ENCODE measurements at regions not wholly inside any gene's neighbourhood (a gene's known extent, or its start where the extent isn't known, plus 50 kb on each side); places are given as distances from the start of the nearest gene placed in this dataset.

DNA sequence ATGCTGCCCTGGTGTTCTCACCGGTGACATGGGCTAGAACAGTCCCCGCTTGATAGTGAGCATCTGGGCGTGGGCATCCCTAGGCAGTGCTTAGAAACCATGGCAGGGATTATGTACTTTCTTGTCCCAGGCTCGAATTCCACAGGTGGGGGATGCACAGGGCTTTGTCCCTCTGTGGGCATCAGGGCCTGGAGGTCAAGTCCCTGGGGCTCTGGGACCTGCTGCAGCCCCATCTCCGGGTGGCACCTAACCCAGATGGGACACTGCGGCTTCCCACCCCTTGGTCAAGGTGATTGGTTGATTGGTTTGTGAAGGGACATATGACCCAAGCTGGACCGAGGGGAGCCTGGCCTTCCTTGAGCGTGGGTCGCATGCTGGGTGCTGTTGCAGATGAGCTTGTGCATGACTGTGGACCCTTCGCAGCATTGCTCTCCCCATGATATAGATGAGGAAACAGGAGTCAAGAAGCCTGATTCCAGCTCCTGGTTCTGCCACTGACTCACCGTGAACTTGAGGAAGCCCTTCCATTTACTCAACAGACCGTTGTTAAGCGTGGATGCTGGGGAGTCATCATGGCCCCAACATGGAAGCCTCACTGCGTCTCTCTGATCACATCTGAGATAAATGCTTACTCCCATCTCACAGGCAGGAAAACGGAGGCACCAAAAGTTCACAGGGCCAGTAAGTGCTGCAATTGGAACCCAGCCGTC lies 64.0 kb upstream of the RUNX3 start:
- DNase-seq (ENCODE audit: low read depth), result no peak
- in situ Hi-C loops (cut with HindIII; ENCODE audit: low sequenced_read_pairs), result no loop called here
- no peak for TF ChIP-seq CTCF (IDR thresholded peaks at IDR 0.05; ENCODE audit: low read depth, low read length, missing control alignments)
- no peak overlapping the region for H3K4me3 ChIP-seq (ENCODE audit: low read depth, low read length)

DNA sequence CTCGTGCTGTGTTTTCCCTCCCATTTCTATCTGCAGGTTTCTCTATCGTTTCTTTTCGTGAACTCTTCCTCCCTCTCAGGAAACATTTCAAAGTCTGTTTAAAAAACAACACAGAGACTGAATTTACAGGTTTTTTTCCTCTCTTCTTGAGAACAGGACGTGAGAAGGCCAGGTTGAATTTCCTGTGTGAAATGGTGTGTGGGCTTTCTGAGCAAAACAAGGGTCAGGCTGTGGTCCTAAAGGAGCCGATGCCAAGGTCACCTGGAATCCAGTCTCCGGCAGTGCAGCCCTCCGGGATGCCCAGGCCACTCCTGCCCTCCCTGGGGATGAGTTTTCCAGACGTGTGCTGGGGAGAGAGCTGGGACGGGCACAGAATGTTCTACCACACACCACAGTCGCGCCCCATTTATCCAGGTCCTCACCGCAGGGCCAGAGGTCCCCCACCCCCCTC lies 62.7 kb upstream of the RUNX3 start:
- in situ Hi-C loops (cut with HindIII; ENCODE audit: low sequenced_read_pairs), result no loop called here
- DNase-seq (ENCODE audit: low read depth), result no peak
- H3K4me3 ChIP-seq (ENCODE audit: low read depth, low read length), result no peak overlapping the region
- TF ChIP-seq CTCF (IDR thresholded peaks at IDR 0.05; ENCODE audit: low read depth, low read length, missing control alignments), result no peak

- no peak overlapping the region for H3K4me3 ChIP-seq (ENCODE audit: low read depth, low read length)
- TF ChIP-seq CTCF (IDR thresholded peaks at IDR 0.05; ENCODE audit: low read depth, low read length, missing control alignments), result no peak
- DNase-seq (ENCODE audit: low read depth), result no peak
- in situ Hi-C loops (cut with HindIII; ENCODE audit: low sequenced_read_pairs), result no loop called here
These were observed 62.2 kb upstream of the RUNX3 start for GRCh38 chr1:24992124-24992760.

GRCh38 chr1:24991697-24992096 lies 61.6 kb upstream of the RUNX3 start:
- no peak overlapping the region for H3K4me3 ChIP-seq (ENCODE audit: low read depth, low read length)
- TF ChIP-seq CTCF (IDR thresholded peaks at IDR 0.05; ENCODE audit: low read depth, low read length, missing control alignments), result no peak
- no peak for DNase-seq (ENCODE audit: low read depth)
- in situ Hi-C loops (cut with HindIII; ENCODE audit: low sequenced_read_pairs), result no loop called here

GRCh38 chr1:24990779-24991641 lies 60.9 kb upstream of the RUNX3 start:
- TF ChIP-seq CTCF (IDR thresholded peaks at IDR 0.05; ENCODE audit: low read depth, low read length, missing control alignments), result no peak
- no peak for DNase-seq (ENCODE audit: low read depth)

DNA sequence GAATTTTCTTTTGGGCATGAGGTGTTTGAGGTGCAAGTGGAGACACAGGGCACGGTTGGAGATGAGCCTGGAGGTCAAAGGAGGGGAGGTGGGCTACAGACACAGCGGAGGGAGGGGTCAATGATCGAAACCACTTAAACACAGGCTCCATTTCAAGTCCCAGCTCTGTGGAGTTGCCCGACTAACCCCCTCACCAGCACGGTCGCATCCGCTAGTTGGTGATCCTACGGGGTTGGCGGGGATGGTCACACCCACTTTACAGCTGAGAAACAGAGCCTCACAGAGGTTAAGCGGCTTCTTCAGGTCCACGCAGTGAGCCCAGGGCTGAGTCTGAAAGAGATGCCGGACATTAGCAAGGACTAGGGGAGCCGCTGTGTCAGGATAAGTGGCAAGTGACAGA lies 60.1 kb upstream of the RUNX3 start:
- H3K4me3 ChIP-seq (ENCODE audit: low read depth, low read length), result no peak overlapping the region
- TF ChIP-seq CTCF (IDR thresholded peaks at IDR 0.05; ENCODE audit: low read depth, low read length, missing control alignments), result no peak
- in situ Hi-C loops (cut with HindIII; ENCODE audit: low sequenced_read_pairs), result no loop called here
- no peak for DNase-seq (ENCODE audit: low read depth)

More at GRCh38 chr1:24990779-24991641, 60.9 kb upstream of the RUNX3 start:
- in situ Hi-C loops (cut with HindIII; ENCODE audit: low sequenced_read_pairs), result no loop called here
- H3K4me3 ChIP-seq (ENCODE audit: low read depth, low read length), result no peak overlapping the region
